CD4-positive, alpha-beta T cell treated with Interleukin-6 at 100 ng/mL for 8 hours (primary cell): ENCODE measurements at regions not wholly inside any gene's neighbourhood (a gene's known extent, or its start where the extent isn't known, plus 50 kb on each side); places are given as distances from the start of the nearest gene placed in this dataset.

Source experiments
- DNase-seq: peaks from one replicate; pipeline ENCODE4 v3.0.0-alpha.2; 2020; ENCODE audit warnings: mixed read lengths, low spot score

DNA sequence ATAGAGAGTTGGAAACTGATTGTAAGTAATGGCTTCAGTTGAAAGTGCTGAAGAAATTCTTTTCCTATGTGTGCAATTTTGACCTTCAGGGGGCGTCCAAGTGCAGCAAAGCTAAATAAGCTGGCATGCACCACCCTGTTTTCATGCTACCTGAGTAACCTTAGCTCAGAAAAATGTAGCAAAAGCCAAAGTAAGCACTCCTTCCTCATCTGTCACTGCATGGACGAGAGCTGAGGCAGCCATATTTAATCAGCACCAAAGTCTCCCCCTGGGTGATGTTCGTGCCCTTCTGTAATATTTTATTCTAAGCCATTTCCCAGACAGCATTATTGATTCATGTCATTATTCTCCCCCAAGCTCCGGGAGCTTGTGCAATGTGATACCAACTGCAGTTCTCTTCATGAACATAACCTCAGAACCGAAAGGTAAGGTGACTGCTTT is 123.1 kb downstream of the RPS12 start:
- DNase-seq = no peak

DNA sequence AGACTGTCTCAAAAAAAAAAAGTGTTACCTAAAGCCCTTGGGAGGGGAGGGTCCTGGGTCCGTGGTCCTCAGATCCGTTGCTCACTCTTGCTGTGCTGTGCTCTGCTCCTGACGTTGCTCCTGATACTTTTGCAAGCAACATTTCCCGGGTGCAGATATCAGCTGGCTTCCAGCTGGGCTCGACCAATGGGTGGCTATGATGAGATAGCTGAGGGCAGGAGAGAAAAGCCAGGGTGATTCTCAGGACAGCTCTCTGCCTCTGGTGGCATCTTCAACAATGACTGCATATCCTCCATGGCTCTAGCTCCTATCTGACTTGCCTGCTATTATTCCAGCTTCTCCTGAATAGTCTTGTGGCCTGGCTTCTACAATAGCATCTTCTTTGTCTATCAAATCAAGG is 134.5 kb downstream of the RPS12 start:
- no peak for DNase-seq

DNA sequence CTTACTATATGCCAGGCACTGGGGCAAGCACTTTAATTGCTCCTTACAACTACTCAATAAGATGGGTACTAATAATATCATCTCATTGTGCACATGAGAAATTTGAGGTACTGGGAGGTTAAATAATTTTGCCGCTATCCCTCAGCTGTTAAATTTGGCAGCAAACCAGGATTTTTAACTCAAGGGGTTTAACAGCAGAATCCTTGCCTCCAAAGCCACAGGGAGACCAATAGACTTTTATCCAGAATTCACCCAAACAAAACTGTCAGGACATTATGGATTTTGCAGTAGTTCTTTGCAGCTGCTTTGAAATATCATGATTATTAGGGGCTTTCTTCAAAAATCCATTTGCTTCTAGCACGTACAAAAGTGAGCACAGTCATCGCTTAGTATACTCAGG is 136.2 kb downstream of the RPS12 start:
- no peak for DNase-seq

DNA sequence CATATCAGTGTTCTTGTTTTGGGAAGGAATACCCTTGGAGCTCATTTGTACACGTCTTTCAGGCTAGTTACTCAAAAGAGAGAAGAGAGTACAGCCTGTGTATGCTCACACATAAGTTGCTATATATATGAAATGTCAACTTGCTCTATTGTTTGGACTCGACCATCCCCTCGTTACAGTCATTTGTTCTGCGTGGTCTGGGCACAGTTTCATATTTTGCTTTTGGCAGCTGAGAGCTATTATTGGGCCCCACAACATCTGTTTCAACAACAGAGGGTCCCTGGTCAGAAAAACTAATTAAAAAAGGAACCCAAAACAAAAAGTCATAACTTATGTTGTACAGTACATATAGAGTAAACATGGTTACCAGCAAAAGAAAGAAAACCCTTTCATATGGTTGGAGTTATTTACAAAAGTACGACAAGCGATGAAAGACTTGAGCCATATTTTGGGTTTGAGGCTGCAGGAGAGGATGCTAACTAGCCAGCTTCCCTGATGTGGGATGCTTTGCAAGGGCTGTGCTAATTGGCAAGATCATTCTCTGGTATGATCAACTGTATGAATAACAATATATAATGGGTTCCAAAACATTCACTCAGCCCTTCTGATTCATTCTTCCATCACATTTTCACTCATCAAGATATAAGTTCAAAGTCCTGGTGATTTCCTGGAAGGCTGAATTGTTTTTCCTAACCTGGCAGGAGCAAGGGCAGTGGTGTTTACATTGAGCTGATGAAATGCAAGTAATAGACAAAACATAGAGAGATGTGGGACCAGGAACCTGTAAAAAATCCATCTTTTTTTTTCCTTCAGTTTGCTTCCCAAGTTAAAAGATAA is 137.9 kb downstream of the RPS12 start:
- DNase-seq = no peak

DNA sequence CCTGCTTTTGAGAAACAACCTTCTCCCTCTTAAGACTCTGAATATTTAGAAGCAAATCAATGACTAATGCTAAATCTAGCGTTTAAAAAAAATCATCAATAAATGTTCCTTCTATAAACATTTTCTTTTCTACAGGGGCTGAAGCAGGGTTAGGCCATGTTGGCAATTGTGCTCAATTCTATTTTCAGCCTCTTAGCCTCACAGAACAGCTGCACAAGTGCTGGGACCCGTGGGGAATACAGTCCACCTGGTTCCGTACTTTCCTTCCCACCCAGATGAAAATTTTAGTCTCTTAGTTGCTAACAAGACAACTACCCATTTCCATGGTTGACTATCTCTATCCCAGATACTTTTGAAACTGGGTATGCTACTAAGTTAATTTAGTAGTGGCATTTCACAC is 138.6 kb downstream of the RPS12 start:
- DNase-seq = no peak

DNA sequence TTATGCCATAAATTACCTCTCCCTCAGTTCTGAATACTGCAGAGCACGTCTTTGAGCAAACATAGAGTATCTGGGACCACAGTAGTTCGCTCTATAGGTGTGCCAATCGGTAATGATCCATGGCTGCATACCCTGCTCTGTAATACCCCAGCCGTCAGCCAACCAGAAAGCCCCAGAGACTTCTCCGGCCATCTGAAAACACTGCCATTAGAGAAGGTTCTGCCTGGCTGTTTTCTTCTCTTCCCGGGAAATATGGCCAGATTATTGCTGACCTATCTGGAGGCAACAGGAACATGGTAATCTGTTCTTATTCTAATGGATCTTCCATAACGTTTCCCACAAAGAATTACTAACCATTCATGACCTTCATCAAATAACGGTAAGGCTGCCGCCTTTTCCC is 139.9 kb downstream of the RPS12 start:
- DNase-seq = no peak

DNA sequence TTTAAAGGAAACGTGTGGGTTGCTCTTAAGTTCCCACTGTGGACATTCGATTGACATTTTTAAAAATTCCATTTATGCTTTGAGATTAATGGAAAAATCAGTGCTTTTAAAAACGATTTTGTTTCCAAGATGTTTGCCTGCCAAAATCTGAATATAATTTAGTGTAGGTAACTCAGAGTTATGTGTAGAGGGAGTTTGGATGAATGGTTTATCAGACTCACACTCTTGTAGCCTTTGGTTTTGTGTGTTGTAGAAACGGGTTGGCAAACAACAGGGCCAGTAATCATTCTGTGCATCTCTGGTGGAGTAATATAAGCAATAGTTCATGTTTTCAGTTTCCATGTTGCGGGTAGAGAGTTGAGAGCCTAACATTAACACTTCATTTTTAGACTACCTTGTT is 140.6 kb downstream of the RPS12 start:
- no peak for DNase-seq

DNA sequence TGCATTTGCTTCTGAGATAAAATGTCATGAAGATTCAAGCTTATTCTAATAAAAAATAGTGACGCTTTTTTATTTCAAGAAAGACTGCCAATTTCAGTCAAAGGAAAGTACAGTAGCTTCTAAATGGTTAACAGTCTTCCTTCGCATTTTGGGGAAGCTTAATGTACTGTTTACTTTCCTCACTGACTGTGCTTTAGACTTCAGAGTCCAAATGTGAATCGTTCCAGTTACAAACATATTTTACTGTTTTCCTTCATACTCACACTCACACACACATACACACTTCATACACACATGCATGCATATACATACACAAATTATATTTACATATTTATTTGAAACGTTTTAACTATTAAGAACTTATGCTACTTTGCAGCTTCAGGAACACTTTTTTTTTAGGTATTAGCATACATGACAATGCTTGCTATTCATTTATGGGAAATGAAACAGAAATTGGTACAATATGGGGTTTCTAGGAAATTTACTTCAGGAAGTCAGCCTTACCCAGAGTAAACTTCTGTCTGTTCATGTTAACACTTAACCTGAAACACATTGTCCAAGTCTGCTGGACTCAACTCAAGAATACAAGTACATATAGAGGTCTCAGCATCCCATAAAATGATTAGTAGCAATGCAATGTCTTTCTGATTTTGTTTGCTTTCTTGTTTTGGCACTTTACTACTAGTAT is 145.4 kb downstream of the RPS12 start:
- no peak for DNase-seq

DNA sequence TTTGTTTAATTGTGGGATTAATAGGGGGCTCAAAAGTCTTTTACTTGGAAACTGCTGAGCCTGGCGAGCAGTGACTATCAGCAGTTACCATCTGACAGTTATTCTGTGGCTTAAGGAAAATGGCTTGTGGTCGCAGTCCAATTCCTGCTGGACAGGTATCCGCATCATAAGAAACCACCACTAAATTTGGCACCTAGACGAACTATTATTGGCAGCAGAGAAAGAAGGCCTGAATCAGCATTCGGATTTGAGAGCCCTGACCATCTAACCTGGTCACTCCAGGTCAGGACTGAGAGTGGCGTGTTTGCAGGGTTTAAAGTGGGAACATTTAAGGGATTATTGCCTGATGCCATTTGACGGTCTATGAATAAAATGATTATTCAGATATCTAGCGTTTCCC is 146.4 kb downstream of the RPS12 start:
- DNase-seq = no peak

DNA sequence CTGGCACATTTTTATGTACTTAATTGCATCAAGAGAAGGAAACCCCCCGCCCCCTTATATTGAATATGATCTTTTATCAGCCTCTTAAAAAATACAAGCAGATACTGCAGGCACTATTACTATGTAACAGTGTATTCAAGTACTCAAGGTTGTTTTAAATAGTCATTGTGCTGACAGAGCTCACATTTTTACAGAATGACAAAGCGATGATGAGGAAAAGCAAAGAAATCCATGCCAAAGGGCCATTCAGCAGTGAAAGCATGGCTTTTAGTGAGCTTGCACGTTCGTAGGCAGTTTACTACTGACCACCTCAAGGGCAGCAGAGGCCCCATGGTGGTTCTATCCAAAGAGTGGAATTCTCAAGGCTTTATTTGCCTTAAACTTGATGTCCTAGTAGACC is 146.8 kb downstream of the RPS12 start:
- DNase-seq = no peak

DNA sequence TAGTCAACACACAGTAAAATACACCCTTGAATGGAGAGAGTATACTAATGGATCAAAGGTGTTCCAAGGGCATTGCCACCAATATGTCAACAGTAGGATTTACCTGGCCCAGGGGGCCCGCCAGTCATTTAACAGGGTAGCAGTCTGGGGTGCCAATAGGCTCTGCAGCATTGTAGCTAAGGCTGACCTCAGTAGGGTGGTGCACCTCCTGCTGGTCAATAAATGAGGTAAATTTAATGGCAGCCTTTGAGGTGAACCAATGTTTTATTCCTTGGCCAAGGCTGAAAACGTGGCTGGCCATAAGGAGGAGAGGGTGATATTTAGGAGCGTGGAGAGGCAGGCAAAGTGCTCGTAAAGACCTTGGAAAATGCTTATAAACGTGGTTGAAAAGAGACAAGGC is 147.2 kb downstream of the RPS12 start:
- no peak for DNase-seq

DNA sequence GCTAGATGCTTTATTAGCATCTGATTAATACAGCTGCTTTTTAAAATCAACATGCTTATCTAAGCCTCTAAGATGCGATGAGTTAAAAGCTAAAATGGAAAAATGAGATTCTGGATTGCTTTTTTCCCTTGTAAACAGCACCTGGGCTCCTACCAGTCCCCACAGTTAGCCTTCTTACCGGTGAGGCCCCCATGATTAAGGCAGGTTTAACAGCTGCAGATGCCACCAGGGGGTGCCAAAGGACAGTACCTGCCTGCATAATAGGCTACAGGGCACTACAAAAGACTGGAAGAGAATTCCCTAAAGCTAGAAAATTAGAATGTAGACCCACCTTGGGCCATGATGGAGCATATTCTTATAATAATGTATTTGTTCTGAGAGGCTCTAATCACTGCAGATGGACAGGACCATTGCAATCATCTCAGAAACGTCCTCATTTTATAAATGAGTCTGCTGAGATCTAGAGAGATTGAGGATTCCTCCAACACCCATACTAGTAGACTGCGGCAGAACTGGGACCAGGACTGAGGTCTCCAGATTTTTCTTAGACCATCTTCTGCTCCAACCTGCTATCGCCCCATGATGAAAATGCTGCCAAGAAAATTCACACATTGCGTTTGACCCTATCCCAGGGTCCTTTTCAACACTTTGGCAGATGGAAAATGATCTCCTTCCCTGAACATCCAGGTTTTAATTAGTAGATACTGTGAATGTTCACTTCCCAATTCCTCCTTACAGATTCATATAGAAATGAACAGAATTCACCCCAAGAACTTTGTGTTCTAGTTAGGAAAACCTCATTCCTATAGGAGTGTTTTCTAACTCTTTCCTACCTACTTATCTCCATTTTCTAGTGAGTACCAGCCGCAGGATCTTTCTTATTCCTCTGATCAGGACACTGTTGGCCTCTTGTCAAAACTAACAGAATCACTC is 148.8 kb downstream of the RPS12 start:
- DNase-seq = peak; percentile 20

DNA sequence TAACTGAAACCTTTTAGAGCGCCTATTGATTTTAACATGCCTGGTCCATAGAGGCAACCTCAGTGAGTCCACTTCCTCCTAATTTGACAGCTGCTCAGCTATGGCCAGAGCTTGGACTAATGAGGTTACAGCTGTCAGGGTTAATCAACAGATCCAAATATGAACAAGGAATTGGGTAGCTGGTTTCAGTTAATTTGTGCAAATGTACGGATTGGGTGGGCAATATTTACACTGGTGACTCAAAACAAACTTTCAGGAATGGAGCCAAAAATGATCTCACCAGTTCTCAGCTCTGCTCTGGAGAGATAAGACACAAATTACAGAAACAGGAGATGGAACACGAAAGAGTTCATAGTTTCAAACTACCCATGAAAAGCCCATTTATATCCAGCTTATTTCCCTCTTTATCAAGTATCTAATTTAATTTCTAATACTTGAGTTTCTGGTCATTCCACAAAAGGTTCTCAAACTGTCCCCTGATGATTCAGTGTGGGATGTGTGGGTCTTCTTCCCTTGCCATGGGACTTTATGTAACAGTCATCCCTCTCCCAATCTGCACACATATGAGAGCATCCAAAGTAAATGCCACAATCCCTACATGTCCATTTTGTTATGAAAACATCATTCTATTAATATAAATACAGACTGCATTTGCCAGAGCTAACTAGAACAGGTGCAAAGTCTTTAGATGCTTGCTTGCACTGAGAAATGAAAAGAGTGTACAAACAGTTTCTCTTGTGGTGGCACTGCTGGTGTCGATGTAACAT is 149.9 kb downstream of the RPS12 start:
- DNase-seq = no peak

DNA sequence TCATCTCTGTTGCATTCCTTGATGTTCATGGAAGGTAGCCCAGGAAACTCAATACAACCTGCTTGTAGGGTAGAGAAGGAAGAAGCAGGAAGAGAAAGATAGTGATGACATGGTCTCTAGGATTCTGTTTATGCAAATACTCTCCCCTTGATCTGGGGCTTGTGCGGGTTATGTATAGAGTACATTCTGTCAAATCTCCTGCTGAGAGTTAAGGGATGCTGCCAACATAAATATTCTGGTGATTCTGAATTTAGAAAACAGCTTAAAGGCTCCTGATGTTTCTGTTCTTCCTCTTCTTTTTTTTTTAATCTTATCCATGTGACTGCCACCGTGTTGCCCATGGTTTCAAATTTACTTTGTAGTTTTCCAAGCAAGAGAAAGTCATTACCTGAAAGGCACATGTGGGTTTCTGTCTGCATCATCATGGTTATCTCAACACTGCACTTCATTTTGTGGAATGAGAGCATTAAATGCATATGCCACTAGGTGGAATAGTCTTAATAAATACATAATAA is 150.6 kb downstream of the RPS12 start:
- DNase-seq = no peak

DNA sequence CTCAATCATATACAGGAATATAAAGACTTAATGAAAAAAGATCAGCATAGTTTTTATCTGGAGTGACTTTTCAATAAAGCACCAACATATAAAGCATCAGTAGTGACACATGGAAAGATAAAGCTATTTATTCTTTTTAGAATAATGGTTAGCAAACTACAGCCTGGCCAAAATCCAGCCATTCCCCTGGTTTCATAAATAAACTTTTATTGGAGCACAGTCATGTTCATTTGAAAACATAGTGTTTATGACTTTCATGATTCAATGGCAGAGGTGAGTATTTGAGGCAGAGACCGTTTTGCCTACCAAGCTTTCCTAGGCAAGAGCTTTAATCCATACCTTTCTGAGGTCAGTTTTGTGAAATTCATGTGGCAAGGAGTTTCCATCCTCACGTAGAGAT is 153.5 kb downstream of the RPS12 start:
- no peak for DNase-seq

DNA sequence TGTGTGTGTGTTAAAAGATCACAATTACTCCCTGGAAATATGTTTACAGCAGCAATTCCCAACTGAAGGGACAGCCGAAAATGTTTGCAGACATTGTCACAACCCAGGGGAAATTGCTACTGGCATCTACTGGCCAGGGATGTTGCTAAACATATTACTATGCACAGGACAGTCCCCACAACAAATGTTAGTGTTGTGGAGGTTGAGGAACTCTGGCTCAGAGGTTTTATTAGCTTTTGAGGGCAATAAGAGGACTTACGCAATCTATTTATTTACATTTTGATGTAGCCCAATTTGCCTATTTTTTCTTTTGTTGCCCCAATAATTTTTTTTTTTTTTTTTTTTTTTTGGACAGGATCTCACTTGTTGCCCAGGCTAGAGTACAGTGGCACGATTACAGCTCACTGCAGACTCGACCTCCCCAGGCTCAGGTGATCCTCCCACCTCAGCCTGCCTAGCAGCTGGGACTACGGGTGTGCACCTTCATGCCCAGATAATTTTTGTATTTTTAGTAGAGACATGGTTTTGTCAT is 154.1 kb downstream of the RPS12 start:
- no peak for DNase-seq

DNA sequence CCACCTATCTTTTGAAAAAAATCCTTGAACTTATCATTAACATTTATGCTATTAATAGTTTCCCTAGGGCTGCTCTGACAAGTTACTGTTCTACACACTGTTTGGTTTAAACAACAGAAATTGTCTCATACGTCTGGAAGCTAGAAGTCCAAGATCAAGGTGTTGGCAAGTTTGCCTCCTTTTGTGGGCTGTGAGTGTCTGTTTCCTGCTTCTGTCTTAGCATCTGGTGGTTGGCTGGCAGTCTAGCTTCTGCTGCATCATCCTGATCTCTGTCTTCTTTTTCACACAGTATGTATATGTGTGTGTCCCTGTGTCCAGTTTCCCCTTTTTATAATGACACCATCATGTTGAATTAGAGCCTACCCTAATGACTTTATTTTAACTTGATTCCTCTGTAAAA is 154.8 kb downstream of the RPS12 start:
- no peak for DNase-seq

DNA sequence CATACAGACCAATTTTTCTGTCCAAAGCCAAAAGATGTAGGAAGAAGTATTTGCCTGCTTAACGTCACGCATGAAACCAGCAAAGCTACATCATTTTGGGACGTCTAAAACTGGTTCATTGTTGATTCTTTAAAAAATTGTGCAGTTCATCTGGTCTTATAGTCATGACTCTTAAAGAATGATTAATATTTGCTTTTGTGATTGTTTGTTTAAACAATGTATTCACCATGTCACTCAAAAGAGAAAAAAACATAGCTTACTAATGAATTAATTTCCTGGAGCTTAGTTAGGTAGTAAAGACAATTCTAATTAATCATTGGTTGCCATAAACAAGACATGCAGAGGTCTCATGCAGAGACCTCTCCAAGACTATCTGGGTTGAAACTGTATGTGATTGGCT is 157.3 kb downstream of the RPS12 start:
- DNase-seq = no peak

DNA sequence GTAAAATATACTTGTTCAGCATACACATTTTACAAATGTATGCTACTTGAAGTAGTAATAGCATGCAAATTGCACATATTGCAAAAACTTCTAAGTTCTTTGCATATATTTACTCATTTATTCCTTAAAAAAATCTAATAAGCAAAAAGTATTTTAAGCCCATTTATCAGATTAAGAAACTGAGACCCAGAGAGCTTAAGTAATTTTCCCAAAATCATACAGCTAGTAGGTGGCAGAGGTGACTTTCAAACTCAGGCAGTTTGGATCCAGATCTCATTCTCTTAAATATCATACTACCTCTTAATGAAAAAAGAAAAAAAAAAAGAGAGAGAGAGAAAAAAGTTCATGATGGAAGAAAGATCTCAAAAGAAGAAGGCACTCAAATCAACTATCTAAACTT is 157.9 kb downstream of the RPS12 start:
- DNase-seq = no peak

DNA sequence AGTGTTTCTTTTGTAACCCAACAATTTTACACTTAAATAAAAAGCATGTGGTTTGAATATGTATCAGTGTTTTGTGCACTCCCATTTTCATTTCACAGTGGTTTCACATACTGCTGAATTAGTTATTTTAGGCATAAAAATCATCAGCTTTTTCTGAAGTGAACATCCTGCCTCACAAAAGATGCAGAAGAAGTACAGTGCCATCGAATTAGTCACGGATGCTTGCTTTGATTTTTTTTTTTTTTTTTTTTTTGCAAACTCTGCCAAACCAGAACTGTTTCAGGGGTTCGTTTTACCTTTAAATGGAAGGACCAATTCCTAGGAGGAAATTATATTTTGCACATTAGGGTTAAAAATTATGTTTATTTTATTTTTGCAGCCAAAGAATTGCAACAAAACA is 158.6 kb downstream of the RPS12 start:
- DNase-seq = no peak

DNA sequence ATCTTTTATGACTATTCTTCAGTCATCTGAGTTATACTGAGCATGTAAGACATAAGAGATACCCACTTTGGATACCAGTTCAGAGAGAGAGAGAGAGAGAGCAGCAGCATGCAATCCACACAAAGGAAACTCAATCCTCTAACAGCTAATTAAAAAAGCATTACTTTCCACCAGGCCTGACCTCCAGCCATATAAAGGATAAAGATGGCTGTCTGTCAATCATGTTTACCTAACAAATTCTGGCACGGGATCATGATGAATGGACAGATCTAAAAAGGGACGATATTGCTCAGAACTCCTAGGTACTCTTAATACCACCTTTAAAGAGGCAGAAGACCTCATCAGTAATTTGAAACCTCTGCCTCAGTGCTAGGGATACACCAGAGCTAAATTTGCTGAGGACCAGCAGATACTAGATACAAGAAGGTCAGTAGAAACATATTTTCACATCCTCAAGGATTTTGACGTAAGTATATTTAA is 159.2 kb downstream of the RPS12 start:
- DNase-seq = no peak
